Peyer's patch (tissue), 4 donors: ENCODE measurements at regions not wholly inside any gene's neighbourhood (a gene's known extent, or its start where the extent isn't known, plus 50 kb on each side); places are given as distances from the start of the nearest gene placed in this dataset.

ENCODE experiments used
- CTCF ChIP-seq, 6 experiments: fragments of 450-650 bp in 4 of 6; fragments of 200-600 bp in 2 of 6; sonication (generic) in 1 of 6; IDR thresholded peaks; one replicate each; pipeline ENCODE4 v1.5.1; 2017 to 2019; ENCODE audit warnings: antibody characterized with exemption in 6 of 6, mild to moderate bottlenecking in 3 of 6, moderate library complexity in 1 of 6
- POLR2A ChIP-seq, 2 donors: fragments of 450-650 bp; IDR thresholded peaks; one replicate each; pipeline ENCODE4 v1.5.1; 2017; ENCODE audit warnings: antibody characterized with exemption in 2 of 2, mild to moderate bottlenecking in 2 of 2, moderate library complexity in 2 of 2

- TF ChIP-seq CTCF (IDR thresholded peaks at IDR 0.05) (no peak), POLR2A (IDR thresholded peaks at IDR 0.05) (no peak)
These were observed 162.0 kb downstream of the IQUB start for GRCh38 chr7:123372368-123372767.
